ENCODE measurements at regions not wholly inside any gene's neighbourhood (a gene's known extent, or its start where the extent isn't known, plus 50 kb on each side); places are given as distances from the start of the nearest gene placed in this dataset.

- no peaks in the 10 kb centered on the region for H3K9me3 Mint-ChIP-seq (ENCODE audit: unreplicated experiment)
- no TSS peak for BruUV-seq (replicated peaks)
- intact Hi-C loops (cut with micrococcal nuclease; ENCODE audit: unreplicated experiment) = no loop called here
- TF ChIP-seq CTCF (IDR thresholded peaks at IDR 0.05; ENCODE audit: insufficient read depth in 1 of 2, low read depth in 1 of 2, low read length in 1 of 2, severe bottlenecking in 1 of 2, unreplicated experiment in 1 of 2) = no peak
- ChIA-PET CTCF (no interaction called here), POLR2A (no interaction called here)
- no peak overlapping the region for H3K4me3 Mint-ChIP-seq (ENCODE audit: unreplicated experiment)
- DNase-seq = no peak
- H3K36me3 ChIP-seq (ENCODE audit: control insufficient read depth, insufficient read depth, low read length) = no peaks in the 10 kb centered on the region
- no peaks in the 10 kb centered on the region for H3K27me3 Mint-ChIP-seq (ENCODE audit: insufficient read depth, unreplicated experiment)
- H3K4me3 ChIP-seq (ENCODE audit: low read depth, low read length) = no peak overlapping the region
- H3K27ac Mint-ChIP-seq (ENCODE audit: unreplicated experiment) = no peak overlapping the region
- no peaks in the 10 kb centered on the region for H3K4me1 ChIP-seq
- no peaks in the 10 kb centered on the region for H3K9me3 ChIP-seq
- H3K27me3 ChIP-seq (replicated peaks; ENCODE audit: control insufficient read depth, insufficient read depth, low read length) = no peaks in the 10 kb centered on the region
- no peaks in the 10 kb centered on the region for H3K36me3 Mint-ChIP-seq (ENCODE audit: insufficient read depth, unreplicated experiment)
- H3K4me1 Mint-ChIP-seq (ENCODE audit: low read depth, unreplicated experiment) = no peaks in the 10 kb centered on the region
Measured at GRCh38 chr5:18037718-18038117, 403.5 kb downstream of the TAF11L14 start.

- no peak for DNase-seq
- ChIA-PET POLR2A (no interaction called here), CTCF (no interaction called here)
- H3K4me3 Mint-ChIP-seq (ENCODE audit: unreplicated experiment) = no peak overlapping the region
- H3K36me3 ChIP-seq (ENCODE audit: control insufficient read depth, insufficient read depth, low read length) = no peaks in the 10 kb centered on the region
- no peaks in the 10 kb centered on the region for H3K4me1 Mint-ChIP-seq (ENCODE audit: low read depth, unreplicated experiment)
- BruUV-seq (replicated peaks) = no TSS peak
- no peaks in the 10 kb centered on the region for H3K27me3 ChIP-seq (replicated peaks; ENCODE audit: control insufficient read depth, insufficient read depth, low read length)
- H3K36me3 Mint-ChIP-seq (ENCODE audit: insufficient read depth, unreplicated experiment) = no peaks in the 10 kb centered on the region
- intact Hi-C loops (cut with micrococcal nuclease; ENCODE audit: unreplicated experiment) = no loop called here
- H3K4me1 ChIP-seq = no peaks in the 10 kb centered on the region
- no peaks in the 10 kb centered on the region for H3K27me3 Mint-ChIP-seq (ENCODE audit: insufficient read depth, unreplicated experiment)
- no peaks in the 10 kb centered on the region for H3K9me3 Mint-ChIP-seq (ENCODE audit: unreplicated experiment)
- no peak for TF ChIP-seq CTCF (IDR thresholded peaks at IDR 0.05; ENCODE audit: insufficient read depth in 1 of 2, low read depth in 1 of 2, low read length in 1 of 2, severe bottlenecking in 1 of 2, unreplicated experiment in 1 of 2)
- no peaks in the 10 kb centered on the region for H3K9me3 ChIP-seq
- H3K4me3 ChIP-seq (ENCODE audit: low read depth, low read length) = no peak overlapping the region
- no peak overlapping the region for H3K27ac Mint-ChIP-seq (ENCODE audit: unreplicated experiment)
Measured at GRCh38 chr5:18043344-18043743, 409.1 kb downstream of the TAF11L14 start.

- BruUV-seq (replicated peaks) = no TSS peak
- no peak overlapping the region for H3K27ac Mint-ChIP-seq (ENCODE audit: unreplicated experiment)
- Histone ChIP-seq H3K36me3 (ENCODE audit: control insufficient read depth, insufficient read depth, low read length) (no peaks in the 10 kb centered on the region), H3K9me3 (no peaks in the 10 kb centered on the region), H3K27me3 (replicated peaks; ENCODE audit: control insufficient read depth, insufficient read depth, low read length) (no peaks in the 10 kb centered on the region), H3K4me1 (no peaks in the 10 kb centered on the region), H3K4me3 (ENCODE audit: low read depth, low read length) (no peak overlapping the region)
- intact Hi-C loops (cut with micrococcal nuclease; ENCODE audit: unreplicated experiment) = no loop called here
- H3K9me3 Mint-ChIP-seq (ENCODE audit: unreplicated experiment) = no peaks in the 10 kb centered on the region
- ChIA-PET POLR2A (no interaction called here), CTCF (no interaction called here)
- DNase-seq = no peak
- no peaks in the 10 kb centered on the region for H3K36me3 Mint-ChIP-seq (ENCODE audit: insufficient read depth, unreplicated experiment)
- no peak overlapping the region for H3K4me3 Mint-ChIP-seq (ENCODE audit: unreplicated experiment)
- no peaks in the 10 kb centered on the region for H3K4me1 Mint-ChIP-seq (ENCODE audit: low read depth, unreplicated experiment)
- H3K27me3 Mint-ChIP-seq (ENCODE audit: insufficient read depth, unreplicated experiment) = no peaks in the 10 kb centered on the region
- TF ChIP-seq CTCF (IDR thresholded peaks at IDR 0.05; ENCODE audit: insufficient read depth in 1 of 2, low read depth in 1 of 2, low read length in 1 of 2, severe bottlenecking in 1 of 2, unreplicated experiment in 1 of 2) = no peak
Measured at GRCh38 chr5:18048449-18048848, 414.2 kb downstream of the TAF11L14 start.
